ENCODE measurements at regions not wholly inside any gene's neighbourhood (a gene's known extent, or its start where the extent isn't known, plus 50 kb on each side); places are given as distances from the start of the nearest gene placed in this dataset.
"Not testable (repeated sequence)": the region's sequence is repeated elsewhere in the genome, so short reads cannot be mapped to it uniquely, and the experiment has no call there.

DNA sequence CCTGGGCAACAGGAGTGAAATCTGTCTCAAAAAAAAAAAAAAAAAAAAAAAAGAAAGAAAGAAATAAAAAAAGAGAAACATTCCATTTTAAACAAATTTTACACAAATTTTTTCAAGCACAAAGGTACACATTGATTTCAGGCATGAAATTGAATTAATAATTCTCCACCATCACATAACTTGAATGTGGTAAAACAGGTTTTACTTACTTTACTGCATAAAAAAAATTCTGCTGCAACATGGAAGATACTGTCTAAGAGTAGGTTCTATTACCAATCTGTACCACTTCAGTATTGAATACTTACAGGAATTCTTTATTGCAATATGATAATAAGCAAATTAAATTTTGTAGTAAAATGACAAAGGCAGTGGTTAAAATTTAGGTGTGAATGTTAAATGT is 271.6 kb upstream of the ARSJ start:
- DNase-seq: no peak

DNA sequence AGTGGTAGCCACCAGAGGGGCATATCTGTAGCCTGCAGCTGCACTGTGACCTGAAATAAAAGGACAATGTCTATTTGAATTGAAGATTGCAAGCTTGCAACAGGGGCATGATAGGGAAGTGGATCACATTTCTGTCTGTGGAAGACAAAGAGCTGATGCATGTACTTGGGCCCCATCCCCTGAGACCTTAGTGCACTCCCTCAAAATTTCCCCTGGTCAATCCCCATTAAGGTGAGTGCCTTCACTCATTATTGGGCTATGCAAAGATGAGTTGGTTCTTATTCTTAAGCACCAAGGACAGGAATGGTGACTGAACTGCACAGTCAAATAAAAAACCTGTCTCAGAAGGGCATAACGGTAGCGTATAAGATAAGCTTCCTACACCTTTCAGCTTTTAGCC is 273.1 kb upstream of the ARSJ start:
- no peak for DNase-seq

DNA sequence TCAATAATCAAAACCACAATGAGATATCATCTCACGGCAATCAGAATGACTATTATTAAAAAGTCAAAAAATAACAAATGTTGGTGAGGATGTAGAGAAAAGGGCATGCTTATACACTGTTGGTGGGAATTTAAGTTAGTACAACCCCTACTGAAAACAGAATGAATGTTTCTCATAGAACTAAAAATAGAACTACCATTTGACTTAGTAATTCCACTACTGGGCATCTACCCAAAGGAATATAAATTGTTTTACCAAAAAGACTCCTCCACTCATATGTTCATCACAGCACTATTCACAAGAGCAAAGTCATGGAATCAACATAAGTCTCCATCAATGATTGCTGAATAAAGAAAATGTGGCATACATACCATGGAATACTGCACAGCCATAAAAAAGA is 278.1 kb upstream of the ARSJ start:
- no peak for DNase-seq

DNA sequence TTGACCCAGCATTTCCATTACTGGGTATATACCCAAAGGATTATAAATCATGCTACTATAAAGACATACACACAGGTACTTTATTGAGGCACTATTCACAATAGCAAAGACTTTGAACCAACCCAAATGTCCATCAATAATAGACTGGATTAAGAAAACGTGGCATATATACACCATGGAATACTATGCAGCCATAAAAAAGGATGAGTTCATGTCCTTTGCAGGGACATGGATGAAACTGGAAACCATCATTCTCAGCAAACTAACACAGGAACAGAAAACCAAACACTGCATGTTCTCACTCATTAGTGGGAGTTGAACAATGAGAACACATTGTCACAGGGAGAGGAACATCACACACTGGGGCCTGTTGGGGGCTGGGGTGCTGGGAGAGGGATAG is 283.0 kb upstream of the ARSJ start:
- not testable (repeated sequence) for DNase-seq

DNA sequence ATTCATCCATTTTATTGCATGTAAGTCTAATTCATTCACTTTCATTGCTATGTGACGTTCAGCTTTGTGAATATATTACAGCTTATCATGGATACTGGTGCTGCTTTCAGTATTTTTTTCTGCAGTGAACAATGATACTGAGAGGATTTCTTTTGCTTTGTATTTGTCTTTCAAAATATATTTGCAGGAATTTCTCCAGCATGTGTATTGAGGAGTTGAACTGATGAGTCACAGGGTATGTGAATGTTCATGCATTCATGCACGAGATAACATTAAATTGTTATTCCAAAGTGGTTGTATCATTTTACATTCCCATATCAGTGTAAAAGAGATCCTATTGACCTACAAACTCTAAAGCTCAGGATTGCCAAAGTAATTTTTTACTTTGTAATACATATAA is 283.8 kb upstream of the ARSJ start:
- no peak for DNase-seq

DNA sequence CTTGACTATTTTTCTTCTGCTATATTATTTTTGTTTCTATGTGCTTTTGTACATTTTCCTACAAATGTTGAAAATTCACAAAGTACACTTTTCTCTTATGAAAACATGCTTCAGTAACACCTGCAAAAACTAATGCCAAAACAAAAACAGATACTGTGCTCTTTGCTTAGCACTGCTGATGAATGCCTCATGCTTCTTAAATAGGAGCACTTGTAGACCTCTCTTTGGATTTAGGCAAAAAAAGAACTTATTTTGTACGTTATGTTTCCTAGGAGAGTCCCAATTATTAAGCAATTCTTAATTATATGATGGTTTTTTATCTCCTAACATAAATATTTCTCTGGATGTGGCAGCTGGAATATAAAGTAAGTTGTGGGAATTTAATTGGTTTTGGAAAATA is 285.0 kb upstream of the ARSJ start:
- DNase-seq: no peak

DNA sequence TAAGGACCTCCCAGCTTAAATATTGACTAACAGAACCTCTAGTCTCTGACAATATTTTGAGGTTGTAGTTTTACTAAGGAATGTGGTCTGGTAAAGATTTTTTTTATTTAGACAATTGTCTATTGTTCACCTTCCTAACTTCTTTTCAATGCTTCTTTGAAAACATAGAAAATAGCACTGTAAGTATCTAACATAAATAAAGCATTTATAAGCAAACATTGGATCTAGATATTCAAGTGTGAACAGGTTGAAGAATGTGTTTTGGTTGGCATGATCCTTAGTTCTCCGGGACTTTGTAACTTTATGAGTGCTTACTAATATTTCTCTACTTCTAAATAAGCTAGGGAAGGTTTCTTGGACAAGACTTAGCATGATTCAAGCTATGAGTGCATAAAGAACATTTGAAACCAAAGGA is 285.4 kb upstream of the ARSJ start:
- DNase-seq: no peak

DNA sequence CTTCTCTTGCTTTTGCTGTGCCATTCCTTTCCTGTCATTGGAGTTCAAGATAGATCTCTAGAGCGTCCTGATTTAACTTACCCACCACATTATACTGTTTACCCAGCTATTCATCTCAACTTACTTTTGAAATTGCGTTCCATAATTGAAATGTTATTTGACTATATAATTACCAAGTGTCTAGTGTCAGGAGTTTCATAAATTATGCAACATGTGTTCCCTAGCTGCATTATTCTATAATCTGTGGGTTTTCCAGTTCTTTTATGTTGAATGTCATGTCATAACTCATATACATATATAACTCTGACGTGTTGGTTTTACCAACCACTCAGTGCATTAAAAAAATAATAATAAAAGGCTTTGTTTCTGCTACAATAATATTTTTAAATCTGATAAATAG is 285.9 kb upstream of the ARSJ start:
- DNase-seq: no peak

DNA sequence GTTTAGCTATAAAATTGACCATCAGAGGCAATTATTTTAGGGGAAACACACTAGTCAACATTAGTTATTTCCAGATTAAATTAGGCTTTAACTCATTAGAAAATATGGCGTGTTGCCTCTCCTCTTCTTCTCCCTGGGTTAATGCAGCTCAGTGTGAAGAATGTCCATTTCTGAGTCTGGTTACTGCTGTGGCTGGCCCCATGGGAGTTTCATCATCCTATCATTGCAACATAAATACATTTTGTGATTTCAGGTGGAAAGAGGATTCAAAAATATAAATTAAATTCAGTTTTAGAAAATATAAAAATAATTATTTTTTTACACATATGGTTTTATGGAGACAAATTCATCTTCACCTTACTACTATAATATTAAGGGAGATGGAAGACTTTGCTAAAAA is 288.5 kb upstream of the ARSJ start:
- DNase-seq: no peak

DNA sequence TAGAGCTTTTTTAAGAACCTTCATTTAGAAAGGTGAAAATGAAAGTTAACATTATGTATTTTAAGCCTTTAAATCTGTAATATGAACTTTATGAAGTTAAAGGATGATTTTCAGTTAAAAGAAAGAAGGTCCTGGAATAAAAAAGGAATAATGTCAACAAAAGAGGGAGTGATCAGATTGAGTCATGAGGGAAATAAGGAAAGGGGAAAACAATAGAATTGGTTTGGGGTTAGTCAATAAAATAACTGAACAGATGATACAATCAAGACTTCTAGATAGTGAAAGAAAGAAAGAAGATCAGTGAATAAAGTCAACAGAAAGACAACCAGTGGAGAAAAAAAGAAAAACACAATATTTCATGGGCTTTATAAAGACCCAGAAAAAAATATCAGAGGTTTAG is 291.6 kb upstream of the ARSJ start:
- no peak for DNase-seq

DNA sequence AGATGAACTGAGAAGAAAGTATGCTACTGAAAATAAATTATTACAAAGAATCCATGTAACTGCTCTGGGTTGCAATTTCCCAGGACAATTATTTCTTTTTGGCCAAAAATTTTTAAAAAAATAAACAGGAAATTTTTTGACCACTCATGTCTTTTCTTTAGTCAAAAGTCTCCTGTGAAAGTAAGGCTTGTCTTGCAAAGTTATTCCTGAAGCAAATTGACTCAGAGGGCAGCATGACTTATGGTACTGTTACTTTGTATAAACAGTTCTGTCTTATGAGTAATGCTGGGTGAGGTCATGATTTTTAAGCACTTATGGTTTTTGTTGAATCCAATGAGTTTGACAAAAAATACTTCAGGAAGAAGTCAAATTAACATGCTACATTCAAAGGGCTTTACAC is 292.8 kb upstream of the ARSJ start:
- no peak for DNase-seq

DNA sequence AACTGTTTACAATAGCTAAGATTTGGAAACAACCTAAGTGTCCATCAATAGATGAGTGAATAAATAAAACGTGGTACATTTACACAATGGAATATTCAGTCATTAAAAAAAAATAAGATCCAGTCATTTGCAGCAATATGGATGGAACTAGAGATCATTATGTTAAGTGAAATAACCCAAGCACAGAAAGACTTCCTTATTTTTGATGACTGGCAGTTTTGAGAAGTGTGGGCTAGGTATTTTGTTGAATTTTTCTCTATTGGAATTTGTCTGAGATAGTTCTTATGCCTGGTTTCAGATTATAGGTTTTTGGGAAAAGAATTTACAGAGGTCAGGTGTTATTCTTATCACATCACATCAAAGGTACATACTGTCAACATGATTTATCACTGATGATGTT is 293.8 kb upstream of the ARSJ start:
- DNase-seq: no peak

DNA sequence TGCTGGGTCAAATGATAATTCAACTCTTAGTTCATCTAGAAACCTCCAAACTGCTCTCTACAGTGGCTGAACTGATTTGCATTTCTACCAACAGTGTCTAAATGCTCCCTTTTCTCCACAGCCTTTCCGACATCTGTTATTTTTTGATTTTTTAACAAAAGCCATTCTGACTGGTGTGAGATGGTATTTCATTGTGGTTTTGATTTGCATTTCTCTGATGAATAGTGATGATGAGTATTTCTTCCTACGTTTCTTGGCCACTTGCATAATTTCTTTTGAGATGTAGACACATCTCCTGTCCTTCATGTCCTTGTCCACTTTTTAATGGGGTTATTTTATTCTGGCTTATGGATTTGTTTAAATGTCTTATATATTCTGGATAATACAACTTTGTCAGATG is 298.2 kb upstream of the ARSJ start:
- no peak for DNase-seq

DNA sequence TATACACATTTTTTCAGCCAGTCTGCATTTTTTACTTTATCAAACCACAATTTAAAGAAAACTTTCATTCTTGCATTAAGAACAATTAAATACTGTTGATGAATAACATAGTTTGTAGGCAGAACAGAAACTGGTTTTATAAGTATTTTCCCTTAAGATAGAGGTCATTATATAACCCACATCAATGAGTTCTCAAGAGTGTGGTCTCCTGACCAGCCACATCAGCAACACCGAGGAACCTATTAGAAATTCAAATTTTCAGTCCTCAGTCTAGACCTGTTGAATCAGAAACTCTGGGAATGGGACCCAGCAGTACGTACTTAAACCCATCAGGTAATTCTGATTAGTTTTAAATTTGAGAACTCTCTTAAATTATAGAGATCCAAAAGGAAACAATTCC is 299.6 kb upstream of the ARSJ start:
- no peak for DNase-seq

DNA sequence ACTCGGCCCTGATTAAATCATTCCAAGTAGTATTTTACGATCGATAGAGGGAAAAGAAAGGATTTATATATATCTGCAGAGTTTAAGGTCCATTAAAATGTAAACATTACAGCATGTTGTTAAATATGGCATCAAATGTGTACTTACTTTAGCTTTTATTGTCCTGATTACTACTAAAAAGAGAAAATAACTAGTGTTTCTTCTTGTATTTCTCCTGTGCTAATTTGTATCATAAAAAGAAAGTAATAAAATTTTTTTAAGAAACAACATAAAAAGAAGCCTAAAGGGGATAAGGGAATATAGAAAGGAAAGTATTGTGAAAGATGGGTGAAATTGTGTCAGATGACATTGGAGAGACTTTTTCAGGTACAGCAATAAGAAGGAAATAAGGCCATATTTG is 300.3 kb upstream of the ARSJ start:
- no peak for DNase-seq

DNA sequence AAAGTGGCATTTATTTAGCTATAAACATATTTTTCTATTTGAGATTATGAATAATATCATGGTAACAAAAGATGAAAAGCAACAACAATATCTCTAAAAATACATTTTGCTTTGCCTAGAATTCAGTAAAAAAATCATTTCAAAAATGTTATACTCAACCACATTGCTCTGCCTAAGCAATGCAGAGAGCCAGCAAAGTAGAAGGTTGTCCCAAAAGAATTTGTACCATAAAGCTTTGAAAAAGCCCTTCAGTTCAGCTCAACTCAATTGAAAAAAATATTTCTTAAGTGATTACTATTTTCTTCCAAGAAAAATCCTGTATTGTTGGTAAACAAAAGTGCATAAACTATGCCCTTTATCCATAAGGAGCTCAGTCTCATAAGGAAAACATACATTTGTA is 301.2 kb upstream of the ARSJ start:
- DNase-seq: no peak

DNA sequence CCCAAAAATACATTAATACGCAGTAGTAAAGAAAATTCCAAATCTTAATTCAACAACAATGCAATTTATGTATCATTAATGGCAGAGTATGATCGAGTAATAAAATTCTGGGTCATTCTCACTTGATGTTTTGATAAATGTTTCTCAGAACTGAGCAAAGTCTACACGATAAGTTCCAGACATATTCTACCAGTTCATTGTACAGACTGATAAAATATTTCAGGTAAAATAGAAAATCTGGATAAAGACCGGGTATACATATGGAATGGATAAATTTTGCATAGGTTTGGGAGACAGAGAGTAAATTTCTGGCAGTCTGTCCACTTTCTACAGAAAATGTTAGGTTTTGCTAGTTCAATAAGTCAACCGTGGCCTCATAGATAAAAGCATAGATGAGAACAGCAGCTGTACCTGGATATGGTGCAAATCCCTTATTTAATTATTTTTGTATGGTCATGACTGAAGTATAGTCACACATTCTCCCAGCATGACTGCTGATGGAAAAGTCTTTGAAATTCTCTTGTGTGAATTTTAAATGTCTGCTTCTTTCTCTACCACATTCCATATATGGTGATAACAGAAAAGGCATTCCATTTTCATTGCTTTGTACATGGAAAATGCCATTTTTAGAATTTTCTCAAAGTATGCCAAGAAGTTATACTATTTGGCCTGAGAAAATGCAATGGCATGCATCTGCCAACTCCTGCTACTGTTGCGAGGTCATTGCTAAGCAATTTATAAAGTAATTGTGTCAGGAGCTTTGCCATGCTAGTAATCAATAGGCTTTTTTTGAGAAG is 301.9 kb upstream of the ARSJ start:
- DNase-seq: no peak

DNA sequence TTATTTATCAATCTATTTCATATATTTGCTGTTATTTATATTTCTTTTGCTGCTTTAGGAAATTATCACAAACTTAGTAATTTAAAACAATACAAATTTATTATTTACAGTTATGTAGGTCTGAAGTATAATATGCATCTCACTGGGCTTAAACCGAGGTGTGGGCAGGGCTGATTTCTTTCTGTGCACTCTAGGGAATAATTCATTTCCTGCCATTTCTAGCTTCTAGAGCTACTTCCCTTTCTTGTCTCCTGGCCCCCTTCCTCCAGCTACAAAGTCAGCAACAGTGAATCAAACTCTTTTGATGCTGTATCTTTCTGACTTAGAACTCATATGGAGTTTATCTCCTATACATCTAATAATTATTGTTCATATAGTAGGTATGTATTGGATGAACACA is 303.5 kb upstream of the ARSJ start:
- no peak for DNase-seq

DNA sequence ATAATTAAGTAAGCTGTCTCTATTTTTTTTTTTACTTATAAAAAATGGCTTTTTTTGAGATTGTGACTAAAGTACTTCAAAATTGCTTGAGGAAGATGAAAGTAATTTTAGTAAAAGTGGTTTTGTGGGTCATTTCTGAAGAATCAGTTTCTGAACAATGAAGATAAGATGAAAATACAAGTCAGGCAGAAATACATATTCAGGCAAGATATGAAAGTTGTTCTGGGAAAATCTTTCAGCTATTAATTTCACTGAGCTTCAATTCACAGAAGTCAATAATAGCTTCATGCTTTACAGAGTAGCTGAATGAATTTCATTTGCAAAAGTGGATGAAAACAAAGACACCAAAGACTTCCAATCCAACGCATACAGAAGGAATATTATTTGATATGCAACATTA is 305.2 kb upstream of the ARSJ start:
- no peak for DNase-seq

DNA sequence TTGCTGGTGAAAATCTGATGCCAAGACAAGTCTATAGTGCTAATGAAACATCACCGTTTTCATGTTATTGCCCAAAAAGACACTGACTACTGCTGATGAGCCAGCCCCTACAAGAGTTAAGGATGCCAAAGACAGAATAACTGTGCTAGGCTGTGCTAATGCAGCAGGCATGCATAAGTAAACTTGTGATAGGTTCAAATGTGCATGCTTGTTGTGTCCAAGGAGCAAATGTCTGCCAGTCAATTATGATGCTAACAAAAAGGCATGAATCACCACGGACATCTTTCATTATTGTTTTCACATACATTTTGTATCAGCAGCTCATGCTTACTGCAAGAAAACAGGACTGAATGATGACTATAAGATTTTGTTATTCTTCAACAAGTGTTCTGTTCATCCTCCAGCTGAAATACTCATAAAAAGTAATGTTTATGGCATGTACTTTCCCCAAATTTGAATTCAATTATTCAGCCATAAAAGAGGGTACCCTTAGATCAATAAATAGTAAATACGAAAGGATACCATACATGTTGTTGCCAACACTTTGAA is 306.9 kb upstream of the ARSJ start:
- DNase-seq: no peak

DNA sequence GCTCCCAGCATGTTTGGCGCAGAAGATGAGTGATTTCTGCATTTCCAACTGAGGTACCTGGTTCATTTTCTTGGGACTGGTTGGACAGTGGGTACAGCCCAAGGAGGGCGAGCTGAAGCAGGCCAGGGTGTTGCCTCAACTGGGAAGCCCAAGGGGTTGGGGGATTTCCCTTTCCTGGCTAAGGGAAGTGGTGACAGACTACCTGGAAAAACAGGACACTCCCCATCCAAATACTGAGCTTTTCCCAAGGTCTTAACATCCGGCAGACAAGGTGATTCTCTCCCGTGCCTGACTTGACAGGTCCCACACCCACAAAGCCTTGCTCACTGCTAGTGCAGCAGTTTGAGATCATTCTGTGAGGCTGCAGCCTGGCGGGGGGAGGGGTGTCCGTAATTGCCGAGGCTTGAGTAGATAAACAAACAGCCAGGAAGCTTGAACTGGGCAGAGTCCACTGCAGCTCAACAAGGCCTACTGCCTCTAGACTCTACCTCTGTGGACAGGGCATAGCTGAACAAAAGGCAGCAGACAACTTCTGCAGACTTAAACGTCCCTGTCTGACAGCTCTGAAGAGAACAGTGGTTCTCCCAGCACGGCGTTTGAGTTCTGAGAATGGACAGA is 307.7 kb upstream of the ARSJ start:
- no peak for DNase-seq

DNA sequence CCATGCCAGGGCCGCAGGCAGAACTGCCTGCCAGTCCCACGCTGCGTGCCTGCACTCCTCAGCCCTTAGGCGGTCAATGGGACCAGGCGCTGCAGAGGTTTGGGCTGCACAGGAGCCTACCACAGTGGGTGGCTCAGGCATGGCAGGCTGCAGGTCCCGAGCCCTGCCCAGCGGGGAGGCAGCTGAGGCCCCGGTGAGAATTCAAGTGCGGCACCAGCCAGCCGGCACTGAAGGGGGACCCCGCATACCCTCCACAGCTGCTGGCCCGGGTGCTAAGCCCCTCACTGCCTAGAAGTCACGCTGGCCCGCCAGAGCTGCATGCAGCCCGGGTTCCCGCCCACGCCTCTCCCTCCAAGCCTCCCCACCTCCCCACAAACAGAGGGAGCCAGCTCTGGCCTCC is 302.5 kb upstream of the UGT8 start:
- no peak for DNase-seq

DNA sequence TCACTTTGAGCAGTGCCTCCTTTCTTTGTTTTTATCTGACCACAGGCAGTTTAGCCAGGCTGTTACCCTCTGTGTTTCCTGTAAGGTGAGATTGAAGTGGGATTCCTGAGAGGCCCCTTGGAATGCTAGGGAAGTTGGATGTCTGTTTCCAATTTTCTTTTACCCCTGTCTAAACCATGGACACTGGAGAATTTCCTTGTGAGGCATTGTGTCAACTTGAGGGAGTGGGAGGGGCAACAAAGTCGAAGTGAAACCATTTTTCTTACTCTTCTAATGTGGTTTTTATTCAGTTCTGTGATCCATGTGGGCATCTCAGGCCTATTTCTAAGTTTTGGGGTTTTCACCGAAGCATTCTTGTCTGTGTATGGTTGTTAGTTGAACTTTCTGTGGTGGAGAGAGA is 296.1 kb upstream of the UGT8 start:
- no peak for DNase-seq

DNA sequence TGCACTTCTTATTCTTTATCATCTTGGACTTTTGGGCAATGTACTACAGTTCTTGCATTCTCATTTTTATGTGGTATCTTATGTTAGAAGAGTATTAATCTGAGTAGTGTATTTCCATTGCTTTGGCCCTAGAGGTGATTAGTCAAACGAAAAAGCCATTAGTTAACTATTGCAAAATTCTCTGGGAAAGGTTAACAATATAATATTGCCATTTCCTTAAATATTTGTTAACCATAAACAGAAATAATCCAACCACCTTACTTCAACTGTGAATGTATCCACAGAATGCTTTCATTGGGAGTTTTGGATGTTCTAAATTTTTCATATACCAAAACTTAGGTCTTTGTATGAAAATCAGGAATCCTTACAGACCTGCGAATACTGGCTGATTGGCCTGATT is 294.6 kb upstream of the UGT8 start:
- DNase-seq: no peak

DNA sequence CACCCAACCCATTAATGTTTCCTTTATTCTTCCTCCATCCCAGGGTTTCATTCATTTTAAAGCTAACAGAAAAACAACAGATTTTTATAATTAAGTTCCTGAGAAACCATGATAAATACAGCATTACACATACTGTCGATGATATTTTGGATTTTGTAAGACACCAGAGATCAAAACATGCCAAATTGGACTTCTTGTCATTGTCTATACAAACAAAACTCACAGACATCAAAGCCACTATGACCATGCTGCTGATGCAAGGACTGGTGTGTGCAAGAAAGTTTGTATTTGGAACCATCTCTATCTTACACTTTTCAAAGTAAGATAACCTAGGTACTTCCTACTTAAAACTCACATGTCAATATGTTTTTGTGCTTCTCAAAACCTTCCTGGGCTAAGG is 294.0 kb upstream of the UGT8 start:
- no peak for DNase-seq
